Thyroid gland (tissue), 4 donors: ENCODE measurements at regions not wholly inside any gene's neighbourhood (a gene's known extent, or its start where the extent isn't known, plus 50 kb on each side); places are given as distances from the start of the nearest gene placed in this dataset.
A peak's percentile ranks its signal among the peaks of the same experiment; 100 is the strongest.

ENCODE experiments used
- DNase-seq, 2 donors: peaks; one replicate each; pipeline ENCODE4 v3.0.0-alpha.2; 2019
- H3K27ac ChIP-seq, 3 donors: fragments of 200-600 bp; sonication (generic); 1 replicate in 2 of 3; 2 replicates in 1 of 3; pipeline ENCODE4 v1.5.1; 2016 to 2019; ENCODE audit warnings: mild to moderate bottlenecking in 1 of 3, moderate library complexity in 1 of 3
- H3K27me3 ChIP-seq: fragments of 200-600 bp; sonication (generic); one replicate; pipeline ENCODE4 v1.5.1; 2019
- H3K36me3 ChIP-seq, 2 donors: fragments of 200-600 bp; sonication (generic); one replicate each; pipeline ENCODE4 v1.5.1; 2016 to 2019
- H3K4me1 ChIP-seq, 2 donors: fragments of 200-600 bp; sonication (generic); one replicate each; pipeline ENCODE4 v1.5.1; 2017 to 2019
- H3K4me3 ChIP-seq, 3 donors: fragments of 200-600 bp; sonication (generic); replicated peaks in 1 of 3; 1 replicate in 2 of 3; 2 replicates in 1 of 3; pipeline ENCODE4 v1.5.1; 2016; ENCODE audit warnings: mild to moderate bottlenecking in 1 of 3
- H3K9me3 ChIP-seq: fragments of 200-600 bp; sonication (generic); one replicate; pipeline ENCODE4 v1.5.1; 2017
- CTCF ChIP-seq, 6 experiments: fragments of 200-600 bp in 3 of 6; fragments of 450-650 bp in 3 of 6; sonication (generic) in 3 of 6; IDR thresholded peaks; one replicate each; pipeline ENCODE4 v1.5.1; 2016 to 2019; ENCODE audit warnings: antibody characterized with exemption in 6 of 6, mild to moderate bottlenecking in 2 of 6, inconsistent platforms in 1 of 6, moderate library complexity in 1 of 6
- POLR2A ChIP-seq, 2 donors: fragments of 450-650 bp; IDR thresholded peaks; one replicate each; pipeline ENCODE4 v1.6.1; 2017; ENCODE audit warnings: antibody characterized with exemption in 2 of 2, mild to moderate bottlenecking in 2 of 2, moderate library complexity in 1 of 2
- WGBS, 2 donors: methylation state at CpG; one replicate each; pipeline ENCODE4 v1.1.5; 2017; 5-methylcytosine and 5-hydroxymethylcytosine counted together
- intact Hi-C: fragments of 100-400 bp; cut with DNase I; formaldehyde crosslinking; loops from one replicate; pipeline ENCODE4 v1.15.1; 2023

- intact Hi-C loops: no loop called here
- H3K27ac ChIP-seq: no peak overlapping the region
- TF ChIP-seq POLR2A (IDR thresholded peaks at IDR 0.05) (no peak), CTCF (IDR thresholded peaks at IDR 0.05) (no peak)
These were observed 106.2 kb upstream of the MCTP2 start for GRCh38 chr15:94125156-94125555.

GRCh38 chr15:94122516-94122915 is 108.8 kb upstream of the MCTP2 start:
- intact Hi-C loops: no loop called here
- H3K4me3 ChIP-seq: no peak overlapping the region
- 78 to 94% methylated on average over 4 of the region's 4 CpGs for WGBS, 2 donors
- TF ChIP-seq POLR2A (IDR thresholded peaks at IDR 0.05) (no peak), CTCF (IDR thresholded peaks at IDR 0.05) (no peak)
- no peaks in the 10 kb centered on the region for H3K27me3 ChIP-seq
- no peaks in the 10 kb centered on the region for H3K9me3 ChIP-seq
- no peak overlapping the region for H3K27ac ChIP-seq
- no peak for DNase-seq
- peaks cover 0 to 3% of the 10 kb centered on the region in 2 donors for H3K4me1 ChIP-seq
- H3K36me3 ChIP-seq: no peaks in the 10 kb centered on the region

More at GRCh38 chr15:94125156-94125555, 106.2 kb upstream of the MCTP2 start:
- Histone ChIP-seq H3K9me3 (no peaks in the 10 kb centered on the region), H3K4me3 (no peak overlapping the region), H3K36me3 (no peaks in the 10 kb centered on the region), H3K27me3 (no peaks in the 10 kb centered on the region), H3K4me1 (peaks cover 0 to 2% of the 10 kb centered on the region in 2 donors)
- 69 to 76% methylated on average over 2 of the region's 2 CpGs for WGBS, 2 donors
- no peak for DNase-seq

- Histone ChIP-seq H3K36me3 (no peaks in the 10 kb centered on the region), H3K4me1 (peaks cover 0 to 3% of the 10 kb centered on the region in 2 donors), H3K9me3 (no peaks in the 10 kb centered on the region), H3K4me3 (no peak overlapping the region), H3K27me3 (no peaks in the 10 kb centered on the region), H3K27ac (peak overlapping the region in 1 of 3 donors; percentile 10)
- intact Hi-C loops: no loop called here
- TF ChIP-seq CTCF (IDR thresholded peaks at IDR 0.05) (peak; percentile 46 to 96 (median 85)), POLR2A (IDR thresholded peaks at IDR 0.05) (no peak)
- DNase-seq: peak; percentile 57 to 62
- 28 to 34% methylated on average over 11 of the region's 11 CpGs for WGBS, 2 donors
These were observed 111.2 kb upstream of the MCTP2 start for GRCh38 chr15:94119923-94120775.

GRCh38 chr15:94119298-94119811 is 112.0 kb upstream of the MCTP2 start:
- H3K27ac ChIP-seq: peak overlapping the region in 1 of 3 donors; percentile 10
- no peaks in the 10 kb centered on the region for H3K27me3 ChIP-seq
- no peak for TF ChIP-seq POLR2A (IDR thresholded peaks at IDR 0.05)
- TF ChIP-seq CTCF (IDR thresholded peaks at IDR 0.05): no peak
- intact Hi-C loops: no loop called here
- no peaks in the 10 kb centered on the region for H3K36me3 ChIP-seq
- DNase-seq: peak in 1 of 2 donors; percentile 1
- no peak overlapping the region for H3K4me3 ChIP-seq
- whole genome bisulfite sequencing, 2 donors: 52 to 53% methylated on average over 6 of the region's 6 CpGs
- H3K9me3 ChIP-seq: no peaks in the 10 kb centered on the region
- peaks cover 0 to 3% of the 10 kb centered on the region in 2 donors for H3K4me1 ChIP-seq
